UCSD-AML1 (cell line): ENCODE measurements at regions not wholly inside any gene's neighbourhood (a gene's known extent, or its start where the extent isn't known, plus 50 kb on each side); places are given as distances from the start of the nearest gene placed in this dataset.

Source experiments
- DNase-seq: peaks from one replicate; lab custom pipeline; 2025; ENCODE audit not compliant: unreplicated experiment; lab: John Stamatoyannopoulos, UW

GRCh38 chr9:26579056-26579455, 313.5 kb downstream of the CAAP1 start:
- no peak for DNase-seq

- no peak for DNase-seq
These were observed 317.6 kb downstream of the CAAP1 start for GRCh38 chr9:26574898-26575440.

DNA sequence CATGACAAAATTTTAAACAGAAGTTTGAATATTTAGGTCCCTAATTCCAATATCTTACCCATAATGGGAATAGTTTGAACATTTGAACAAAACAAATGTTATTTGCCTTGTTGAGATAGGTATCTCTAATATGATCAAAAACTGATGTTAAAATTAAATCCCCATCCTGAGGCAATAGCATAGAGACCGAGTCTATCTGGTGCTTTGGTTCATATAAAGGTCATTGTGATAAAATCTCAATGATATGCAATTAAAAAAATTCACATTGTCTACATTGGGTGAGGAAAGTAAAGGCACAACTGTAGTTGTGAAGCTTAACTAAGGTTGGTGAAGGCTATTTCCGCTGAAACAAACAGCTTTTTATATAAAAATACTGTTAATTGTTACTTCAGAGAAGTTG, 318.3 kb downstream of the CAAP1 start:
- DNase-seq, result no peak

DNA sequence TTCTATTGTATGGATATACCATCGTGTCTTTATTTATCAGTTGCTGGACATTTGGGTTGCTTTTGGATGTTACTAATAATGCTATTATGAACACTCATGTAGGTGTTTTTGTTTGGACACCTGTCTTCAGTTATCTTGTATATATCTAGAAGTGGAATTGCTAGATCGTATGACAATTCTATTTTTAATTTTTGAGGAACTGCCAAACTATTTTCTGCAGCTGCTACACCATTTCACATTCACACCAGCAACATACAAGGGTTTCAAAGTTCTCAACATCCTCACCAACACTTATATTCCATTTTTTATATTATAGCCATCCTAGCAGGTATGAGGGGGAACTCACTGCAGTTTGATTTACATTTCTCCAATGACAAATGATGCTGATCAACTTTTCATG, 324.6 kb downstream of the CAAP1 start:
- no peak for DNase-seq

- DNase-seq, result no peak
These were observed 326.5 kb downstream of the CAAP1 start for GRCh38 chr9:26566141-26566540.

GRCh38 chr9:26565118-26565517, 327.5 kb downstream of the CAAP1 start:
- no peak for DNase-seq

GRCh38 chr9:26562338-26562737, 330.3 kb downstream of the CAAP1 start:
- no peak for DNase-seq

DNA sequence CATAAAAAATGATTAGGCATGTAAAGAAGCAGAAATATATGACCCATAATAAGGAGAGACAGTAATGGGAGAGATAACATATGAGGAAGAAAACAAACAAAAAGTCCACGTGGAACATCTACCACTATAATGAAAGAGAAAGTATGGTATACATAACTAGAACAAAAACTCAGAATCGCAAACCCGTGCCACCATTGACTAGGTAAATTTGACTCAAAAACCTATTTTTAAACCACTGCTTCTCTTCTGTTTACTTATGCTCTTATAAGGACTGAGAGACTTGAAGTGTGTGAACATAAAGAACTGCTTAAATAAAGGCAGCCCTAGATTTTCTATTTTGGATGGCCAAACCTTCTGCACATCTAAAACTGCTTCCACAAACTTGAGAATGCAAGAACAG, 330.7 kb downstream of the CAAP1 start:
- DNase-seq, result no peak

GRCh38 chr9:26559506-26559905, 333.1 kb downstream of the CAAP1 start:
- no peak for DNase-seq

GRCh38 chr9:26551971-26552370, 340.6 kb downstream of the CAAP1 start:
- DNase-seq, result no peak

- DNase-seq, result no peak
These were observed 341.2 kb downstream of the CAAP1 start for GRCh38 chr9:26551451-26551850.

- DNase-seq, result no peak
These were observed 343.8 kb downstream of the CAAP1 start for GRCh38 chr9:26548781-26549290.

DNA sequence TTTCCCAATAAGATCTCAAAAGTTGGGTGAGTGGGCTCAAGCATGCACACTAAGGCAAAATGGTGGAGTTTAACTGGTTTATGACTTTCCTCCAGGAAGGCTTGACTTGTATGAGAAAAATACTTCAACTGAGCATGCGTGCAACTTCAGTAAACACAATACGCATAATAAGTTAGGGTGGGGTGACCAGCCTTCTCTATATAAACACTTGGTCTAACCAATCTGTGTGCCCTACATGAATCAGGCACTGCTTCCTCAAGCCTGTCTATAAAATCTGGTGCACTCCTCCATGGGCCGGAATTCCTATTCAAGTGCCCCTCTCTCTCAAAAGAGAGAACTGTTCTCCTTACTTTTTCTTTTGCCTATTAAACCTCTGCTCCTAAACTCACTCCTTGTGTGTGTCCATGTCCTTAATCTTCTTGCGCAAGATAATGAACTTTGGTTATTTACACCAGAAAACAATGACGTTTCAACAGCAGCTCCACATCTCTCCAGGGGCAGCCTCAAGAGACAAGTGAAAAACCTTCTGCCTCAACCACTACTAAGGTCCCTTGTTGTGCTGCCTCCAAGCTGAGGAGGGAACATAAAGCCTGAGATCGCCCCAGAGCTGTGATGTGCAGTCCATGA, 352.6 kb downstream of the CAAP1 start:
- no peak for DNase-seq

- peak; percentile 13 for DNase-seq
These were observed 355.4 kb downstream of the CAAP1 start for GRCh38 chr9:26537211-26537610.

DNA sequence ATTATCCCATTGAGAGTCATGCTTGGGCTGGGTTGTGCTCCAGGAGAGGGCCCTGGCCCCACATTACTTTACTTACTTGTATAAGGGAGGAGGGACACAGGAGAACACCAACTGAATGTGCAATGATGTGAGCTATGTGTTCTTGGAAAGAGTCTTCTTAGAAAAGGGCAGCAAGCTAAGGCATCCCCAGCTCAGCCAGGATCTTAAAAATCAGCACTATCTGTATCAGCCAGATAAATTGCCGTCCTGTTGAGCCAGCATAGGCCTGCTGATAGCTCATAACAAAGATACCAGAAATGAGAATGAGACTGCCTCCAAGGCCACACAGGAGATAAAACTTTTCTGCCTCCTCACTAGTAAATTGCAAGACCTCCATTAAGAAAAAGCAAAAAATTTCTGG, 357.5 kb downstream of the CAAP1 start:
- DNase-seq, result peak; percentile 8

DNA sequence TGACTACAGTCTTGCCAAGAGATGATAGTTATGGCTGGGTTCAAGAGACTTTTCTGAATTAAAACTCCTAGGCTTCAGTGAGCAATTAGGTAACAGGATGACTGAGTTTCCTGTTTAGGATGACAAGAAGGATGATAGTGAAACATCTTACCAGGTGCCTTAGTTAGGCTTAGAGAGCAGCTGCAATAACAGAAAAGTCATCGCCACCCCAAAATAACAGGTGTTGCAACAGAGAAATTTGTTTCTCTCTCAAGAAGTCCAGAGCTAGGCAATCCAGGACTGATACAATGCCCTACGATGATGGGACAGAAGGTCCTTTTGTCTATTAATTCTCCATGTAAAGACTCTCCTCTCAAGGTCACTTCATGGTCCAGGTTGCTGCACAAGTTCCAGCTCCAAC, 361.8 kb downstream of the CAAP1 start:
- no peak for DNase-seq

DNA sequence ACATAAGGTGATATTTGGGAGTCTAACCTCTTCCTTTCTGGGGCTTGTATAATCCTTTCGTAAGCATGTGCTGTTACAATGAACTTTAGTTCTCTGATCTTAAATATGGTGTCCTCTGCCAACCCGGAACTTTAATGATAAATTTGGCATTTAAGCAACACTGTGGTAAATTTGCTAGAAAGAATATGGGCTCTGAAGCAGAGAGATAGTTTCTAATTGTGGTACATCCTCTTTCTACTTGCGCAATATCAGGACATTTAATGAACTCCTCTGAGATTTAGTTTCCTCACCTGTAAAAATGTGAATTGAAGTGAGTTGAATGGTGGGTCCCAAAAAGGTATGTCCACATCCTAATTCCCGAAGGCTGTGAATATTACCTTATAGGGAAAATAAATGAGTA, 364.7 kb downstream of the CAAP1 start:
- DNase-seq, result no peak

- no peak for DNase-seq
These were observed 368.3 kb downstream of the CAAP1 start for GRCh38 chr9:26524267-26524666.

DNA sequence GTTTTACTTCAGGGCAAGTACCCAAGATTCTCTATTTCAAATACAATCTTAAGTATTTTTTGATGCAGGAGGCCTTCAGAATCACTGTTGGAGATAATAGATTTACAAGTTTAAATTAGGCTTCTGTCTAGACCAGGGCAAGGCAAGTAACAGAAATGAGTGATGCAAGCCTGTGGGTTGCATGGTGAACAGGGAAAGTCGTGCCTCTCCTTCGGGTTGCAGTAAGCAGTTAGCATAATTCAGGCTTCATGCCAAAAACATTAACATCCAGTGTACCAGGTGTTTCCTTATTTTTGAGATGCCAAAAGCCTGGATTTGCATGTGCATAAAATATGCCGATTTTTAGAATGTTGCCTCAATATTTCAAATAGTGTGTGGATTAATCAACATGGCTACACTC, 369.0 kb downstream of the CAAP1 start:
- no peak for DNase-seq

DNA sequence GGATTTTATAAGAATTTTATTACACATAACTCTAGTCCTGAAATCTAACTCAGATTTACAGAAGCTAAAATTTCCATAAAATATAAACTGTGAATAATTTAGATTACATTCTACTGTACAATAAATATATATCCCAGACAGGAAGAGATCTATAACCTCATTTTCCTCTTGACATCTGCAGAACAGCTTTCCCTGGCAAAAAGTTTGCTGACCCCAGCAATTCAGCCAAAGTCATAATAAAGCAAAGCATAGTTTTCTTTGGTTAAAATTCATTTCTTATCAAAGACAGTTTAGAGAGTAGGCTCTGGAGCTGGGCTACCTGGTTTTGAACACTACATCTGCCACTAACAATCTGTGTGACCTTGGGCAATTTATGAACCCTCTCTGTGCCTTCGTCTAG, 372.5 kb downstream of the CAAP1 start:
- no peak for DNase-seq

- no peak for DNase-seq
These were observed 375.7 kb downstream of the CAAP1 start for GRCh38 chr9:26516773-26517343.

GRCh38 chr9:26513730-26514129, 378.9 kb downstream of the CAAP1 start:
- no peak for DNase-seq

DNA sequence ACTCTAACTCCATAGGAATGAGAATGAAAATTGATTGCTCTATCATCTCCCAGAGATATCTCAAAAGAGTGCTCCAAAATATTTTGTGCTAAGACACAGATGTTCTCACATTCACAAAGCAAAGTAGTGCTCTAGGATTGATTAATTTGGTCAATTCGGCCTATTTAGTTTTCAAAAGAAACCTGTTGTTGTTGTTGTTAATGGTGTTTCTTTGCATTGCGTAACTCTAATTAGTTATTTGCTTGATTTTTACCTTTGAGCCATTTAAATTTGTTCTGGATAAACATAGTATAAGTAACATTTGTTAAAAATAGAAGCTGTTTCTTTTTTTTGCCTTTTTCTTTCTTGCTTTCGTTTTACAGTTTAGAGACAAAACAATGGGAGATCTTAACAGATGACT, 382.5 kb downstream of the CAAP1 start:
- DNase-seq, result no peak
